DOHH2 (cell line): ENCODE measurements at regions not wholly inside any gene's neighbourhood (a gene's known extent, or its start where the extent isn't known, plus 50 kb on each side); places are given as distances from the start of the nearest gene placed in this dataset.

Source experiments
- H3F3A ChIP-seq: fragments of 200-600 bp; sonication (generic), shearing (Covaris generic); 2 replicates; pipeline ENCODE4 v1.6.0; 2016; ENCODE audit warnings: antibody characterized with exemption, mild to moderate bottlenecking; ENCODE audit not compliant: control insufficient read depth, insufficient read depth
- H3K27ac ChIP-seq: fragments of 200-600 bp; sonication (generic); 2 replicates; pipeline ENCODE4 v1.5.1; 2014; ENCODE audit warnings: low read depth, mild to moderate bottlenecking, low read length, moderate library complexity
- H3K27me3 ChIP-seq: fragments of 200-600 bp; sonication (generic); 2 replicates; pipeline ENCODE4 v1.6.1; 2014; ENCODE audit warnings: mild to moderate bottlenecking, low read length, mixed read lengths; ENCODE audit not compliant: control insufficient read depth
- H3K36me3 ChIP-seq: fragments of 200-600 bp; sonication (generic); 2 replicates; pipeline ENCODE4 v1.6.1; 2014; ENCODE audit warnings: mild to moderate bottlenecking, low read length, moderate library complexity, mixed read lengths; ENCODE audit not compliant: control insufficient read depth
- H3K4me1 ChIP-seq: fragments of 200-600 bp; sonication (generic); 2 replicates; pipeline ENCODE4 v1.6.1; 2014; ENCODE audit warnings: mild to moderate bottlenecking, low read length, mixed read lengths; ENCODE audit not compliant: control insufficient read depth
- H3K4me2 ChIP-seq: fragments of 200-600 bp; sonication (generic); 2 replicates; pipeline ENCODE4 v1.6.0; 2014; ENCODE audit warnings: mild to moderate bottlenecking, low read length, moderate library complexity
- H3K4me3 ChIP-seq: fragments of 200-600 bp; sonication (generic); 2 replicates; pipeline ENCODE4 v1.5.1; 2014; ENCODE audit warnings: mild to moderate bottlenecking, low read length, mixed read lengths
- H3K79me2 ChIP-seq: fragments of 200-600 bp; sonication (generic); 2 replicates; pipeline ENCODE4 v1.6.1; 2014; ENCODE audit warnings: mild to moderate bottlenecking, low read length, mixed read lengths; ENCODE audit not compliant: control insufficient read depth
- H3K9me2 ChIP-seq: fragments of 200-600 bp; sonication (generic); replicated peaks from 2 replicates; pipeline ENCODE4 v1.6.1; 2014; ENCODE audit warnings: mild to moderate bottlenecking, low read length, mixed read lengths; ENCODE audit not compliant: control insufficient read depth
- H3K9me3 ChIP-seq: fragments of 200-600 bp; sonication (generic); 2 replicates; pipeline ENCODE4 v1.6.1; 2014; ENCODE audit warnings: antibody characterized with exemption, low read length, mixed read lengths; ENCODE audit not compliant: control insufficient read depth, insufficient read depth
- H4K20me1 ChIP-seq: fragments of 200-600 bp; sonication (generic); 2 replicates; pipeline ENCODE4 v1.6.0; 2014; ENCODE audit warnings: low read depth, mild to moderate bottlenecking, antibody characterized with exemption, low read length, moderate library complexity; ENCODE audit not compliant: control insufficient read depth, insufficient read depth
- CTCF ChIP-seq: fragments of 200-600 bp; sonication (generic); IDR thresholded peaks from one replicate; pipeline ENCODE4 v1.5.1; 2014; ENCODE audit warnings: antibody characterized with exemption, mild to moderate bottlenecking, low read depth, low read length; ENCODE audit not compliant: poor library complexity, severe bottlenecking
- EZH2phosphoT487 ChIP-seq: fragments of 200-600 bp; sonication (generic); IDR thresholded peaks from 2 replicates; pipeline ENCODE4 v1.6.1; 2017; ENCODE audit warnings: borderline replicate concordance, mild to moderate bottlenecking, antibody characterized with exemption, low read length, moderate library complexity, mixed read lengths

GRCh38 chr15:93583552-93583951, 494.5 kb upstream of the RGMA start:
- Histone ChIP-seq H3K36me3 (no peaks in the 10 kb centered on the region), H4K20me1 (no peaks in the 10 kb centered on the region), H3K9me2 (no peaks in the 10 kb centered on the region), H3K4me3 (no peak overlapping the region), H3K27ac (no peak overlapping the region), H3K4me2 (no peak overlapping the region), H3K79me2 (no peaks in the 10 kb centered on the region), H3K9me3 (no peaks in the 10 kb centered on the region), H3K27me3 (peaks cover 3% of the 10 kb centered on the region; the same call in 1 of the 2 replicates), H3K4me1 (no peaks in the 10 kb centered on the region), H3F3A (no peaks in the 10 kb centered on the region)
- TF ChIP-seq EZH2phosphoT487 (no peak), CTCF (no peak)

GRCh38 chr15:93570527-93570926, 481.5 kb upstream of the RGMA start:
- H3K79me2 ChIP-seq = no peaks in the 10 kb centered on the region
- H3K4me3 ChIP-seq = no peak overlapping the region
- H3K9me3 ChIP-seq = no peaks in the 10 kb centered on the region
- H3K27me3 ChIP-seq = no peaks in the 10 kb centered on the region
- H3K4me1 ChIP-seq = no peaks in the 10 kb centered on the region
- H3K9me2 ChIP-seq = no peaks in the 10 kb centered on the region
- no peaks in the 10 kb centered on the region for H3F3A ChIP-seq
- no peaks in the 10 kb centered on the region for H4K20me1 ChIP-seq
- no peaks in the 10 kb centered on the region for H3K36me3 ChIP-seq
- TF ChIP-seq EZH2phosphoT487 (no peak), CTCF (no peak)
- H3K4me2 ChIP-seq = no peak overlapping the region
- no peak overlapping the region for H3K27ac ChIP-seq

- Histone ChIP-seq H3K4me2 (no peak overlapping the region), H3K9me3 (no peaks in the 10 kb centered on the region), H4K20me1 (no peaks in the 10 kb centered on the region), H3K27ac (no peak overlapping the region), H3F3A (no peaks in the 10 kb centered on the region), H3K79me2 (no peaks in the 10 kb centered on the region), H3K36me3 (no peaks in the 10 kb centered on the region), H3K4me3 (no peak overlapping the region), H3K27me3 (no peaks in the 10 kb centered on the region), H3K9me2 (no peaks in the 10 kb centered on the region), H3K4me1 (no peaks in the 10 kb centered on the region)
- no peak for TF ChIP-seq EZH2phosphoT487
- no peak for TF ChIP-seq CTCF
Measured at GRCh38 chr15:93566762-93567161, 477.8 kb upstream of the RGMA start.

- Histone ChIP-seq H3K9me2 (no peaks in the 10 kb centered on the region), H3K4me1 (no peaks in the 10 kb centered on the region), H4K20me1 (no peaks in the 10 kb centered on the region), H3K9me3 (no peaks in the 10 kb centered on the region), H3K79me2 (no peaks in the 10 kb centered on the region), H3K4me3 (no peak overlapping the region), H3K27ac (no peak overlapping the region), H3K4me2 (no peak overlapping the region), H3F3A (no peaks in the 10 kb centered on the region), H3K27me3 (no peaks in the 10 kb centered on the region), H3K36me3 (no peaks in the 10 kb centered on the region)
- no peak for TF ChIP-seq EZH2phosphoT487
- no peak for TF ChIP-seq CTCF
Measured at GRCh38 chr15:93565201-93565600, 476.2 kb upstream of the RGMA start.
